Activated T-cell treated with anti-CD3 and anti-CD28 coated beads, Interleukin-2, amount 50 U/mL, for 4 hours (primary cell): ENCODE measurements at regions not wholly inside any gene's neighbourhood (a gene's known extent, or its start where the extent isn't known, plus 50 kb on each side); places are given as distances from the start of the nearest gene placed in this dataset.
"Not testable (repeated sequence)": the region's sequence is repeated elsewhere in the genome, so short reads cannot be mapped to it uniquely, and the experiment has no call there.

Experiments
- ATAC-seq, 2 donors: fragments of 200-7000 bp; cut with Tn5 transposase; one replicate each; pipeline ENCODE4 v1.10.0; 2021
- DNase-seq: peaks from one replicate; pipeline ENCODE4 v3.0.0-alpha.2; 2020
- H3K27me3 Mint-ChIP-seq: one replicate; pipeline ENCODE4 v1.8.0; 2021; ENCODE audit warnings: low read depth, mixed read lengths
- H3K36me3 Mint-ChIP-seq: one replicate; pipeline ENCODE4 v1.8.0; 2022; ENCODE audit warnings: mixed read lengths; ENCODE audit not compliant: insufficient read depth
- H3K4me1 Mint-ChIP-seq: one replicate; pipeline ENCODE4 v1.8.0; 2021; ENCODE audit warnings: low read depth, mixed read lengths
- H3K4me3 Mint-ChIP-seq: one replicate; pipeline ENCODE4 v1.8.0; 2021; ENCODE audit warnings: mild to moderate bottlenecking, moderate library complexity, mixed read lengths
- H3K9me3 Mint-ChIP-seq: one replicate; pipeline ENCODE4 v1.8.0; 2021; ENCODE audit warnings: mixed read lengths

- no peak overlapping the region for H3K4me3 Mint-ChIP-seq
- DNase-seq, result no peak
- H3K4me1 Mint-ChIP-seq, result no peaks in the 10 kb centered on the region
- H3K27me3 Mint-ChIP-seq, result peaks cover 2% of the 10 kb centered on the region
- no peaks in the 10 kb centered on the region for H3K36me3 Mint-ChIP-seq
- H3K9me3 Mint-ChIP-seq, result no peaks in the 10 kb centered on the region
- ATAC-seq, result no peak
Observed at GRCh38 chr11:71097506-71098240, 154.7 kb downstream of the SHANK2 start.

GRCh38 chr11:71096751-71097388, 155.5 kb downstream of the SHANK2 start:
- no peak for DNase-seq
- no peak for ATAC-seq
- H3K9me3 Mint-ChIP-seq, result no peaks in the 10 kb centered on the region
- H3K27me3 Mint-ChIP-seq, result peaks cover 2% of the 10 kb centered on the region
- no peak overlapping the region for H3K4me3 Mint-ChIP-seq
- H3K4me1 Mint-ChIP-seq, result no peaks in the 10 kb centered on the region
- H3K36me3 Mint-ChIP-seq, result no peaks in the 10 kb centered on the region

GRCh38 chr11:71095294-71095850, 157.0 kb downstream of the SHANK2 start:
- Mint-ChIP-seq H3K36me3 (no peaks in the 10 kb centered on the region), H3K27me3 (peaks cover 2% of the 10 kb centered on the region), H3K4me1 (no peaks in the 10 kb centered on the region), H3K4me3 (no peak overlapping the region), H3K9me3 (no peaks in the 10 kb centered on the region)
- ATAC-seq (no peak), DNase-seq (no peak)

GRCh38 chr11:71094296-71095077, 157.9 kb downstream of the SHANK2 start:
- DNase-seq (no peak), ATAC-seq (no peak)
- no peaks in the 10 kb centered on the region for H3K4me1 Mint-ChIP-seq
- H3K4me3 Mint-ChIP-seq, result no peak overlapping the region
- H3K27me3 Mint-ChIP-seq, result peaks cover 3% of the 10 kb centered on the region
- H3K36me3 Mint-ChIP-seq, result no peaks in the 10 kb centered on the region
- H3K9me3 Mint-ChIP-seq, result no peaks in the 10 kb centered on the region

GRCh38 chr11:71093783-71094182, 158.6 kb downstream of the SHANK2 start:
- no peaks in the 10 kb centered on the region for H3K9me3 Mint-ChIP-seq
- peaks cover 5% of the 10 kb centered on the region for H3K27me3 Mint-ChIP-seq
- H3K4me1 Mint-ChIP-seq, result no peaks in the 10 kb centered on the region
- no peak for ATAC-seq
- no peak overlapping the region for H3K4me3 Mint-ChIP-seq
- no peak for DNase-seq
- no peaks in the 10 kb centered on the region for H3K36me3 Mint-ChIP-seq

- no peak for ATAC-seq
- Mint-ChIP-seq H3K27me3 (peaks cover 5% of the 10 kb centered on the region), H3K9me3 (no peaks in the 10 kb centered on the region), H3K4me3 (no peak overlapping the region), H3K4me1 (no peaks in the 10 kb centered on the region), H3K36me3 (no peaks in the 10 kb centered on the region)
- no peak for DNase-seq
Observed at GRCh38 chr11:71091506-71092265, 160.7 kb downstream of the SHANK2 start.

- ATAC-seq (no peak), DNase-seq (no peak)
- Mint-ChIP-seq H3K4me1 (no peaks in the 10 kb centered on the region), H3K9me3 (no peaks in the 10 kb centered on the region), H3K4me3 (no peak overlapping the region), H3K27me3 (peaks cover 5% of the 10 kb centered on the region), H3K36me3 (no peaks in the 10 kb centered on the region)
Observed at GRCh38 chr11:71089571-71089970, 162.8 kb downstream of the SHANK2 start.

- H3K9me3 Mint-ChIP-seq, H3K4me1 Mint-ChIP-seq, H3K4me3 Mint-ChIP-seq, ATAC-seq, H3K27me3 Mint-ChIP-seq, DNase-seq, H3K36me3 Mint-ChIP-seq: not testable (repeated sequence)
Observed at GRCh38 chr11:71088314-71089215, 163.8 kb downstream of the SHANK2 start.

GRCh38 chr11:71086687-71087258, 165.6 kb downstream of the SHANK2 start:
- H3K4me1 Mint-ChIP-seq, result no peaks in the 10 kb centered on the region
- no peaks in the 10 kb centered on the region for H3K36me3 Mint-ChIP-seq
- ATAC-seq, result no peak
- peaks cover 5% of the 10 kb centered on the region for H3K27me3 Mint-ChIP-seq
- H3K9me3 Mint-ChIP-seq, result no peaks in the 10 kb centered on the region
- DNase-seq, result no peak
- H3K4me3 Mint-ChIP-seq, result no peak overlapping the region

GRCh38 chr11:71084306-71085012, 167.9 kb downstream of the SHANK2 start:
- no peak for ATAC-seq
- Mint-ChIP-seq H3K36me3 (no peaks in the 10 kb centered on the region), H3K4me1 (no peaks in the 10 kb centered on the region), H3K9me3 (no peaks in the 10 kb centered on the region), H3K27me3 (peaks cover 2% of the 10 kb centered on the region), H3K4me3 (no peak overlapping the region)
- no peak for DNase-seq

GRCh38 chr11:71083105-71083504, 169.3 kb downstream of the SHANK2 start:
- Mint-ChIP-seq H3K27me3 (peaks cover 3% of the 10 kb centered on the region), H3K36me3 (no peaks in the 10 kb centered on the region), H3K4me1 (no peaks in the 10 kb centered on the region), H3K4me3 (no peak overlapping the region), H3K9me3 (no peaks in the 10 kb centered on the region)
- ATAC-seq (no peak), DNase-seq (no peak)

GRCh38 chr11:71082454-71082853, 169.9 kb downstream of the SHANK2 start:
- DNase-seq (no peak), ATAC-seq (no peak)

More at GRCh38 chr11:71082454-71082853, 169.9 kb downstream of the SHANK2 start:
- H3K4me3 Mint-ChIP-seq, result no peak overlapping the region
- no peaks in the 10 kb centered on the region for H3K9me3 Mint-ChIP-seq
- H3K27me3 Mint-ChIP-seq, result peaks cover 3% of the 10 kb centered on the region
- H3K36me3 Mint-ChIP-seq, result no peaks in the 10 kb centered on the region
- no peaks in the 10 kb centered on the region for H3K4me1 Mint-ChIP-seq
